ENCODE measurements at regions not wholly inside any gene's neighbourhood (a gene's known extent, or its start where the extent isn't known, plus 50 kb on each side); places are given as distances from the start of the nearest gene placed in this dataset.

DNA sequence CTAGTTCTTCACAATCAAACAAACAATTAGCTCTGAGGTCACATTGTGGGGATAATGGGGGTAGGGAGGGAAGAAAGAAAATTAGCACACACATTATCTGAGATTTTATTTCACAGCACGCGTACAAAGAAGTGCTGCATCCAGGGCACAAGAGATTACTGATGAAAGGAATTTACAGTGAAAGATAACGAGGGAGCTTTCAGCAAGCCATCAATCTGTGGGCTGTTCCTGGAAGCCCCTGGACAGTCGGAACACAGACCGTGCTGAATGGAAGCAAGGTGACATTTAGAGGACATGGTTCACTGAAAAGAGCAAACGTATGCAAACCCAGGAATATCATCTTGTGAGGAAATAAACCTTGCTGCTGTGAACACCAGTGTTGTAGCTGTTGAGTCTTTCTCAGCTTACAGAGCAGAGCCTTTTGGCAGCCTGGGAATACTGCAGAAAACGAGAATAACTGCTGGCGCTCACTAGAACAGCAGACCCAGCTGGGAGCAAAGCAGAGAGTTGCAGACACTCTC lies 63.2 kb downstream of the SCG2 start:
- Histone ChIP-seq H4K20me1 (replicated peaks in 1 of 2; ENCODE audit: control insufficient read depth in 1 of 2, insufficient read depth in 2 of 2, low read length in 2 of 2) (no peaks in the 10 kb centered on the region), H2BK5ac (ENCODE audit: low read depth, low read length) (no peak overlapping the region), H2BK15ac (ENCODE audit: low read length) (no peak overlapping the region), H4K8ac (ENCODE audit: extremely low read depth, insufficient read depth, low read length) (no peak overlapping the region), H3K4me1 (replicated peaks in 1 of 4; ENCODE audit: control insufficient read depth in 3 of 4, insufficient read depth in 4 of 4, low read length in 3 of 4) (peaks cover 0 to 11% (median 4%) of the 10 kb centered on the region in 4 experiments; a peak in 3 of 7 replicates), H2BK120ac (replicated peaks; ENCODE audit: low read depth, low read length) (no peak overlapping the region), H2AK5ac (ENCODE audit: low read depth, low read length) (no peak overlapping the region), H3K23ac (ENCODE audit: insufficient read length) (no peak overlapping the region), H4K5ac (ENCODE audit: insufficient read length, low read depth, low read length) (no peak overlapping the region), H3K27me3 (replicated peaks in 1 of 4; ENCODE audit: control insufficient read depth in 3 of 4, extremely low read depth in 1 of 4, insufficient read depth in 3 of 4, low read length in 3 of 4) (no peaks in the 10 kb centered on the region; a peak in 1 of 7 replicates), H3K9me3 (ENCODE audit: insufficient read depth in 2 of 2, low read depth in 1 of 2, low read length in 1 of 2) (no peaks in the 10 kb centered on the region), H3K23me2 (ENCODE audit: low read depth, low read length) (no peaks in the 10 kb centered on the region), H2AFZ (ENCODE audit: low read length) (peak overlapping the region; percentile 47; the same call in 1 of the 2 replicates), H3K9ac (replicated peaks in 1 of 4; ENCODE audit: extremely low read depth in 1 of 4, low read depth in 3 of 4, low read length in 3 of 4) (no peak overlapping the region), H3K36me3 (ENCODE audit: control insufficient read depth in 2 of 4, insufficient read depth in 4 of 4, low read length in 3 of 4) (no peaks in the 10 kb centered on the region), H3K14ac (ENCODE audit: insufficient read length) (no peak overlapping the region), H3K27ac (ENCODE audit: low read depth, low read length) (no peak overlapping the region), H3K56ac (replicated peaks; ENCODE audit: insufficient read length, low read depth, low read length) (no peak overlapping the region), H3K79me1 (ENCODE audit: low read depth, low read length) (no peaks in the 10 kb centered on the region), H3K4me2 (ENCODE audit: insufficient read depth in 1 of 2, low read depth in 2 of 2, low read length in 2 of 2) (no peak overlapping the region), H3K4ac (replicated peaks; ENCODE audit: insufficient read length, low read depth, low read length) (no peak overlapping the region), H3K4me3 (ENCODE audit: extremely low read depth in 1 of 4, insufficient read depth in 2 of 4, low read depth in 3 of 4, low read length in 4 of 4) (no peak overlapping the region), H3K79me2 (ENCODE audit: control insufficient read depth in 1 of 2, insufficient read depth in 2 of 2, low read length in 2 of 2) (no peaks in the 10 kb centered on the region), H4K91ac (replicated peaks; ENCODE audit: insufficient read length, low read length) (no peak overlapping the region), H3K18ac (ENCODE audit: extremely low read depth, low read length) (no peak overlapping the region), H2BK12ac (ENCODE audit: low read depth, low read length) (no peak overlapping the region), H2BK20ac (ENCODE audit: low read length) (no peak overlapping the region)
- DNase-seq (ENCODE audit: low read depth in 1 of 2, low spot score in 2 of 2) (no peak), FAIRE-seq (no peak)
- WGBS, 2 experiments (ENCODE audit: extremely low coverage in 1 of 2, insufficient coverage in 1 of 2, insufficient read length in 1 of 2, insufficient replicate concordance in 2 of 2, low coverage in 1 of 2, low lambda C conversion rate in 2 of 2, missing lambda C conversion rate in 1 of 2), result 86% methylated on average over 8 of the region's 8 CpGs; no CpG with 5 or more reads in 1 of the 2 experiments
- ChIA-PET CTCF (ENCODE audit: partially characterized antibody) (interaction anchor here (0.6 to 1.6 kb wide), 4 partner anchors 14 to 153 kb away, joined by 3 to 4 read pairs (median 3); no protein-coding TSS in a partner anchor), POLR2A (ENCODE audit: partially characterized antibody) (interaction anchor here (0.9 kb wide), 1 partner anchor 10 kb away, joined by 3 read pairs; no protein-coding TSS in a partner anchor)
- TF ChIP-seq YY1 (IDR thresholded peaks at IDR 0.05; ENCODE audit: low read depth, low read length), result no peak
- TF ChIP-seq NRF1 (IDR thresholded peaks at IDR 0.05; ENCODE audit: low read depth, low read length), result no peak
- no peak for TF ChIP-seq HDAC2 (IDR thresholded peaks at IDR 0.05; ENCODE audit: borderline replicate concordance in 1 of 2, low read depth in 2 of 2, low read length in 2 of 2)
- no peak for TF ChIP-seq RAD21 (IDR thresholded peaks at IDR 0.05 in 1 of 2, conservative IDR thresholded peaks at IDR 0.05 in 1 of 2; ENCODE audit: low read depth in 2 of 2, low read length in 2 of 2)
- no peak for TF ChIP-seq SP1 (IDR thresholded peaks at IDR 0.05; ENCODE audit: low read depth, low read length)
- no peak for TF ChIP-seq RFX5 (IDR thresholded peaks at IDR 0.05; ENCODE audit: borderline replicate concordance, low read depth, low read length)
- TF ChIP-seq CREB1 (IDR thresholded peaks at IDR 0.05), result no peak
- TF ChIP-seq, protein P1, sequence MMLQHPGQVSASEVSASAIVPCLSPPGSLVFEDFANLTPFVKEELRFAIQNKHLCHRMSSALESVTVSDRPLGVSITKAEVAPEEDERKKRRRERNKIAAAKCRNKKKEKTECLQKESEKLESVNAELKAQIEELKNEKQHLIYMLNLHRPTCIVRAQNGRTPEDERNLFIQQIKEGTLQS (IDR thresholded peaks at IDR 0.05; ENCODE audit: insufficient read depth, low read depth, low read length), result no peak
- TF ChIP-seq NANOG (IDR thresholded peaks at IDR 0.05; ENCODE audit: insufficient read depth, low read depth, low read length, poor library complexity, severe bottlenecking), result no peak
- TF ChIP-seq CBX8 (IDR thresholded peaks at IDR 0.05; ENCODE audit: borderline replicate concordance, low read depth, low read length), result no peak
- TF ChIP-seq, protein P2, sequence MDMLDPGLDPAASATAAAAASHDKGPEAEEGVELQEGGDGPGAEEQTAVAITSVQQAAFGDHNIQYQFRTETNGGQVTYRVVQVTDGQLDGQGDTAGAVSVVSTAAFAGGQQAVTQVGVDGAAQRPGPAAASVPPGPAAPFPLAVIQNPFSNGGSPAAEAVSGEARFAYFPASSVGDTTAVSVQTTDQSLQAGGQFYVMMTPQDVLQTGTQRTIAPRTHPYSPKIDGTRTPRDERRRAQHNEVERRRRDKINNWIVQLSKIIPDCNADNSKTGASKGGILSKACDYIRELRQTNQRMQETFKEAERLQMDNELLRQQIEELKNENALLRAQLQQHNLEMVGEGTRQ (IDR thresholded peaks at IDR 0.05; ENCODE audit: low read length), result no peak

Measured in H1 (cell line).